Neural progenitor cell (in vitro differentiated cells): ENCODE measurements at regions not wholly inside any gene's neighbourhood (a gene's known extent, or its start where the extent isn't known, plus 50 kb on each side); places are given as distances from the start of the nearest gene placed in this dataset.

Source experiments
- DNase-seq: peaks from one replicate; pipeline ENCODE4 v3.0.0-alpha.2; 2016; ENCODE audit warnings: low spot score
- H2AFZ ChIP-seq: fragments of 200-600 bp; sonication (generic); replicated peaks from 2 replicates; pipeline ENCODE4 v1.6.1; 2016; ENCODE audit warnings: antibody characterized with exemption
- H3F3A ChIP-seq: fragments of 200-600 bp; sonication (generic); 2 replicates; pipeline ENCODE4 v1.6.1; 2016; ENCODE audit warnings: antibody characterized with exemption, low read depth
- H3K27ac ChIP-seq: fragments of 200-600 bp; sonication (generic); 2 replicates; pipeline ENCODE4 v1.5.1; 2016; ENCODE audit warnings: mild to moderate bottlenecking
- H3K27me3 ChIP-seq: fragments of 200-600 bp; sonication (generic); 2 replicates; pipeline ENCODE4 v1.6.1; 2016; ENCODE audit warnings: mild to moderate bottlenecking, moderate library complexity
- H3K36me3 ChIP-seq: fragments of 200-600 bp; sonication (generic); 2 replicates; pipeline ENCODE4 v1.5.1; 2016
- H3K4me1 ChIP-seq: fragments of 200-600 bp; sonication (generic); 2 replicates; pipeline ENCODE4 v1.6.1; 2016; ENCODE audit warnings: mixed run types
- H3K4me2 ChIP-seq: fragments of 200-600 bp; sonication (generic); 2 replicates; pipeline ENCODE4 v1.6.1; 2016
- H3K4me3 ChIP-seq: fragments of 200-600 bp; sonication (generic); 2 replicates; pipeline ENCODE4 v1.5.1; 2016
- H3K79me2 ChIP-seq: fragments of 200-600 bp; sonication (generic); 2 replicates; pipeline ENCODE4 v1.6.1; 2016; ENCODE audit warnings: low read depth
- H3K9ac ChIP-seq: fragments of 200-600 bp; sonication (generic); 2 replicates; pipeline ENCODE4 v1.6.1; 2016
- H3K9me3 ChIP-seq: fragments of 200-600 bp; sonication (generic); 2 replicates; pipeline ENCODE4 v1.5.1; 2016; ENCODE audit warnings: low read depth
- H4K20me1 ChIP-seq: fragments of 200-600 bp; sonication (generic); 2 replicates; pipeline ENCODE4 v1.6.1; 2016; ENCODE audit warnings: low read depth
- H3K27ac Mint-ChIP-seq: 3 replicates; pipeline ENCODE4 v1.8.0; 2021; ENCODE audit warnings: mixed read lengths
- H3K27me3 Mint-ChIP-seq: 2 replicates; pipeline ENCODE4 v1.8.0; 2022; ENCODE audit warnings: low read depth, mild to moderate bottlenecking, inconsistent platforms, moderate library complexity, mixed read lengths; ENCODE audit not compliant: insufficient read depth
- H3K36me3 Mint-ChIP-seq: 3 replicates; pipeline ENCODE4 v1.8.0; 2021; ENCODE audit warnings: mixed read lengths
- H3K4me1 Mint-ChIP-seq: 3 replicates; pipeline ENCODE4 v1.8.0; 2021; ENCODE audit warnings: mixed read lengths
- H3K4me3 Mint-ChIP-seq: 3 replicates; pipeline ENCODE4 v1.8.0; 2021; ENCODE audit warnings: mild to moderate bottlenecking, moderate library complexity, mixed read lengths
- H3K9me3 Mint-ChIP-seq: 3 replicates; pipeline ENCODE4 v1.8.0; 2020; ENCODE audit warnings: mixed read lengths
- CTCF ChIP-seq: fragments of 200-600 bp; sonication (generic); IDR thresholded peaks from 2 replicates; pipeline ENCODE4 v1.5.1; 2017; ENCODE audit warnings: antibody characterized with exemption, mild to moderate bottlenecking
- EZH2 ChIP-seq: fragments of 200-600 bp; sonication (generic); IDR thresholded peaks from 2 replicates; pipeline ENCODE4 v1.6.1; 2017; ENCODE audit warnings: antibody characterized with exemption, mild to moderate bottlenecking, moderate library complexity
- EZH2phosphoT487 ChIP-seq: fragments of 200-600 bp; sonication (generic); IDR thresholded peaks from 2 replicates; pipeline ENCODE4 v1.6.1; 2017; ENCODE audit warnings: antibody characterized with exemption

GRCh38 chr4:108519208-108519833, 101.1 kb upstream of the RPL34 start:
- Histone ChIP-seq H3K27me3 (peaks cover 28% of the 10 kb centered on the region), H3K79me2 (no peaks in the 10 kb centered on the region), H3K36me3 (no peaks in the 10 kb centered on the region), H3K4me3 (no peak overlapping the region), H3K4me1 (no peaks in the 10 kb centered on the region), H4K20me1 (no peaks in the 10 kb centered on the region), H3F3A (no peaks in the 10 kb centered on the region), H3K9me3 (no peaks in the 10 kb centered on the region), H3K27ac (no peak overlapping the region), H3K4me2 (no peak overlapping the region), H2AFZ (no peak overlapping the region), H3K9ac (no peak overlapping the region)
- no peaks in the 10 kb centered on the region for H3K36me3 Mint-ChIP-seq
- H3K4me3 Mint-ChIP-seq = no peak overlapping the region
- H3K9me3 Mint-ChIP-seq = no peaks in the 10 kb centered on the region
- no peaks in the 10 kb centered on the region for H3K4me1 Mint-ChIP-seq
- no peak overlapping the region for H3K27ac Mint-ChIP-seq
- no peak for DNase-seq
- H3K27me3 Mint-ChIP-seq = peaks cover 2% of the 10 kb centered on the region
- no peak for TF ChIP-seq CTCF
- no peak for TF ChIP-seq EZH2
- TF ChIP-seq EZH2phosphoT487 = no peak

GRCh38 chr4:108512615-108513505, 107.5 kb upstream of the RPL34 start:
- peaks cover 4% of the 10 kb centered on the region for H3K27me3 Mint-ChIP-seq
- peak overlapping the region; percentile 77 for H3K4me3 Mint-ChIP-seq
- Histone ChIP-seq H3K36me3 (no peaks in the 10 kb centered on the region), H3K4me2 (peak overlapping the region; percentile 48), H3K4me3 (no peak overlapping the region), H3K9ac (no peak overlapping the region), H3K79me2 (no peaks in the 10 kb centered on the region), H3K27ac (no peak overlapping the region), H3K9me3 (no peaks in the 10 kb centered on the region), H2AFZ (peak overlapping the region; percentile 48), H3F3A (peaks cover 6% of the 10 kb centered on the region), H4K20me1 (no peaks in the 10 kb centered on the region), H3K27me3 (peaks cover 62% of the 10 kb centered on the region), H3K4me1 (peaks cover 4% of the 10 kb centered on the region)
- no peaks in the 10 kb centered on the region for H3K36me3 Mint-ChIP-seq
- H3K9me3 Mint-ChIP-seq = peaks cover 7% of the 10 kb centered on the region
- TF ChIP-seq EZH2 (no peak), CTCF (peak; percentile 61), EZH2phosphoT487 (no peak)
- H3K27ac Mint-ChIP-seq = peak overlapping the region; percentile 70
- peak; percentile 72 for DNase-seq
- peaks cover 11% of the 10 kb centered on the region for H3K4me1 Mint-ChIP-seq

- no peak for TF ChIP-seq CTCF
- no peak for TF ChIP-seq EZH2
- TF ChIP-seq EZH2phosphoT487 = no peak
- Histone ChIP-seq H4K20me1 (no peaks in the 10 kb centered on the region), H3K27me3 (peaks cover 60% of the 10 kb centered on the region), H2AFZ (no peak overlapping the region), H3K4me3 (no peak overlapping the region), H3K9me3 (no peaks in the 10 kb centered on the region), H3K4me2 (no peak overlapping the region), H3K9ac (no peak overlapping the region), H3K4me1 (peaks cover 4% of the 10 kb centered on the region), H3F3A (peaks cover 6% of the 10 kb centered on the region), H3K36me3 (no peaks in the 10 kb centered on the region), H3K27ac (no peak overlapping the region), H3K79me2 (no peaks in the 10 kb centered on the region)
- Mint-ChIP-seq H3K4me3 (no peak overlapping the region), H3K27ac (no peak overlapping the region), H3K4me1 (peaks cover 11% of the 10 kb centered on the region), H3K36me3 (no peaks in the 10 kb centered on the region), H3K9me3 (peaks cover 17% of the 10 kb centered on the region), H3K27me3 (peaks cover 2% of the 10 kb centered on the region)
- no peak for DNase-seq
Observed at GRCh38 chr4:108511618-108512017, 108.8 kb upstream of the RPL34 start.
